Ovary (tissue), 3 donors: ENCODE measurements at regions not wholly inside any gene's neighbourhood (a gene's known extent, or its start where the extent isn't known, plus 50 kb on each side); places are given as distances from the start of the nearest gene placed in this dataset.

Experiments used
- EP300 ChIP-seq: sonication (generic); formaldehyde crosslinking; IDR thresholded peaks from one replicate; pipeline ENCODE4 v1.6.1; 2017; ENCODE audit warnings: antibody characterized with exemption
- POLR2A ChIP-seq: fragments of 450-650 bp; IDR thresholded peaks from one replicate; pipeline ENCODE4 v1.6.1; 2017; ENCODE audit warnings: antibody characterized with exemption, mild to moderate bottlenecking, moderate library complexity
- TF ChIP-seq, protein P1 (sequence below), 3 donors: fragments of 450-650 bp in 2 of 3; fragments of 200-600 bp in 1 of 3; IDR thresholded peaks; one replicate each; pipeline versions ENCODE4 v1.5.1 to v1.8.0; 2016 to 2022; ENCODE audit warnings: antibody characterized with exemption in 3 of 3, mild to moderate bottlenecking in 1 of 3
- donor health status: DM: no; HTN: no; CAD: no.

DNA sequence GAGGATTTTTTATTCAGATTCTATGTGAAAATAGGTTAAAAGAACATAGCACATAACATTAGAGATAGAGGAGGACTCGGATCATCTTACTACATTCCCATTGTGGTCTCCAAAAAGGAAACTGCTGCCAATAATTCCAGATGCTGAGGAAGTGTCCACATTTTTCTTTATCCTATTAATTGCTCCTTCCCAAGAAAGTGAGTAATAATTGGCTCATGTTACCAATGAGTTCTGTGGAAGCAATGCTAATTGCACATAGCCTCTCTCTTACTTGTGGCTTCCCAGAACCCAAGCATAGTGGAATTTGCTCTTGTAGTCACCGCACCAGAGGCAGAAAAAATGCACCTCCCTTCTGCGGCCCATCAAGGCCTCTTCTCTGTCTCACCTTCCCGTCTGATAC lies 208.4 kb downstream of the PLOD2 start:
- TF ChIP-seq POLR2A (no peak), EP300 (no peak)
- TF ChIP-seq, protein P1, sequence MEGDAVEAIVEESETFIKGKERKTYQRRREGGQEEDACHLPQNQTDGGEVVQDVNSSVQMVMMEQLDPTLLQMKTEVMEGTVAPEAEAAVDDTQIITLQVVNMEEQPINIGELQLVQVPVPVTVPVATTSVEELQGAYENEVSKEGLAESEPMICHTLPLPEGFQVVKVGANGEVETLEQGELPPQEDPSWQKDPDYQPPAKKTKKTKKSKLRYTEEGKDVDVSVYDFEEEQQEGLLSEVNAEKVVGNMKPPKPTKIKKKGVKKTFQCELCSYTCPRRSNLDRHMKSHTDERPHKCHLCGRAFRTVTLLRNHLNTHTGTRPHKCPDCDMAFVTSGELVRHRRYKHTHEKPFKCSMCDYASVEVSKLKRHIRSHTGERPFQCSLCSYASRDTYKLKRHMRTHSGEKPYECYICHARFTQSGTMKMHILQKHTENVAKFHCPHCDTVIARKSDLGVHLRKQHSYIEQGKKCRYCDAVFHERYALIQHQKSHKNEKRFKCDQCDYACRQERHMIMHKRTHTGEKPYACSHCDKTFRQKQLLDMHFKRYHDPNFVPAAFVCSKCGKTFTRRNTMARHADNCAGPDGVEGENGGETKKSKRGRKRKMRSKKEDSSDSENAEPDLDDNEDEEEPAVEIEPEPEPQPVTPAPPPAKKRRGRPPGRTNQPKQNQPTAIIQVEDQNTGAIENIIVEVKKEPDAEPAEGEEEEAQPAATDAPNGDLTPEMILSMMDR (IDR thresholded peaks at IDR 0.05): no peak
